ENCODE measurements at regions not wholly inside any gene's neighbourhood (a gene's known extent, or its start where the extent isn't known, plus 50 kb on each side); places are given as distances from the start of the nearest gene placed in this dataset.

DNA sequence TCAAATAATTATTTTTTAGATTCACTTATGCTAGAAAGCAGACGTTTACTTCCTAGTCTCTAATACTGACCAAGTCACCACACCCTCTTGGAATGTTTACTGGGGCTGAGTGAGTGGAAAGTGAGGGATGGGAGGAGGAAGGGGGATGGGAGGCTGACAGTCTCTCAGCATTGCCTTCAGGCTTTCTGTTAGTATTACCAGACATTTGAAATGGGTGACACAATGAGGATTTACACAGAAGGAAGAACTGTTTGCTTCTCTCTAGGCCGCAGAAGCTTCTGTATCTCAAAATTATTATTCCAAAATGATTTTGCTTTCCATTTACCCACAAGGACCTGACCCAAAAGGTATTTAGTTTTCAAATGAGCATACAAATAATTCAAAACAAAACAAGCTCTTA is 232.8 kb upstream of the ZNF608 start:
- TF ChIP-seq POLR2AphosphoS5 (IDR thresholded peaks at IDR 0.05; ENCODE audit: low read depth, low read length) = no peak
- TF ChIP-seq CTCF (IDR thresholded peaks at IDR 0.05) = no peak
